ENCODE measurements at regions not wholly inside any gene's neighbourhood (a gene's known extent, or its start where the extent isn't known, plus 50 kb on each side); places are given as distances from the start of the nearest gene placed in this dataset.

DNA sequence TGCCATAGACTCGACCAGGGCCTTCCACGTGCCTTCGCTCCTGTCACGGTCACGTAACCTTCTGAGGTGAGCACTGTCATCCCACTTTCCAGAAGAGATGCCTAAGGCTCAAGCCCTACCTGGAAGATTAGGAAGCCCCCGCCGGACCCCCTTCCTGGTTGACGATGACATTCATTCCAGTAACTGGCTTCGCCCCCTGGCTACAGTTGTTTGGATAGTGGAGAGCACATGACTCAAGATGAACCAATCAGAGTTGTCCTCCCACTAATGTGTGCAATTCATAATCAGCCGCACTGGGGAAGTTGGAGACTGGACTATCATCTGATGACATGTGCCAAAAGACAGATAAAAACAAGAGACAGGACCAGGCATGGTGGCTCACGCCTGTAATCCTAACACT lies 104.0 kb upstream of the GJB5 start:
- DNase-seq (ENCODE audit: low read depth): peak; percentile 9

DNA sequence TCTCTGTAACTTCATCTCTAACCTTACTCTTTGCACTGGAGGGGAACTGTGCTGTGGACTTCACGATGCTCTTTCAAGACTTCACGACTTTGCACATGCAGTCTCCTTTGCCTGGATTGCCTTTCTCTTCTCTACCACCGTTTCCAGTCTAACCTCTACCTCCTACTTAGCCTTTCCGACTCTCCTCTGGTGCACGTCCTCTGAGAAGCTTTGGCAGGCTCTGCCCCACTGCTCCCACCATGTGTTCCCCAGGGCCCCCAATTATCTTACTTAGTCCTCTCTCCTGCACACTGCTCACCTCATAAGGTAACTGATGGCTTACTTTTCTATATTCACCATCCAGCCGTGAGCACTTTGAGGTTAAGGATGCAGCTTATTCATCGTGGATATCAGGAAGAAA lies 101.7 kb upstream of the GJB5 start:
- DNase-seq (ENCODE audit: low read depth): no peak

DNA sequence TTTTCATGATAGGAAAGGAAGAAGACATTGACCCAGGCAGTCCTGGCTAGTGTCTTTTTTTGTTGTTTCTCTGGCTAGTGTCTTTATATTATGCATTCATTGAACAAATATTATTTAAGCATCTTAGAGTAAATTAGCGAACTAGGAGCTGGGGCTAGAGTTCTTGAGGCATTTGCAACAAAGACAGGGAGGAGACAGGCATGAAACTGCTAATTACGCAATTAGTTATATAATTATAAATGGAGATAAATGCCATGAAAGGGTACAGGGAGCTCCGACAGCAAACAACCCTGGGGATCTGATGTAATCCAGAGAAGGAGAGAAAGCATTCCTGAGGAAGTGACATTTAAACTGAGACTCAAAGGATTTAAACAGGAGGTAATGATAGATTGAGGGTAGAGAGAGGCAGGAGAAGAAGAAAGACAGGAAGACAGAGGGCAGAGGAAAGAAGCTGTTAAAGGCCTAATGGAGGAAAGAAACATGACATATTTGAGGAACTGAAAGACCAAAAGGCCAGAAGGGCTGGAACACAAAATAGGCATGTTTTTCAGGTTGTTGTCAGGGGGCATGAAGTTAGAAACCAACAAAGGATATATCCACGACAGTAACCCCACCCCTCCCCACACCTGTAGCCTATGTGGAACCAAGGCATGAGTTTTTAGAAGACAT lies 99.5 kb upstream of the GJB5 start:
- DNase-seq (ENCODE audit: low read depth): no peak

DNA sequence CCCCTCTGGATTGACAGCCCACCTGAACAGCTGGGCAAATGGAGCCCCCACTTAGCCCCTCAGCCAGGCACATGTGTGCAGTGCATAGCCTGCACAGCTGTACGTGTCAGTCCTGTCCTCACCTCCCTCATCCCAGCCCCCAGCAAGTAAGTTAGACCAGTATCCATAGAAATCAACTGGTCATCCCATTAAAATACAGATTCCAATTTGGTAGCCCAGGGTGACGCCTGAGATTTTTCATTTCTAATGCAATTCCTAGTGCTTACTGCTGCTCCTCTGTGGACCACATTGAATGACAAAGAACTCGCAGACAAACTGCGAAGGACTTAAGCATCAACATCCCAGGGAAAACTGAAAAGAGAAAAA lies 99.0 kb upstream of the GJB5 start:
- no peak for DNase-seq (ENCODE audit: low read depth)

DNA sequence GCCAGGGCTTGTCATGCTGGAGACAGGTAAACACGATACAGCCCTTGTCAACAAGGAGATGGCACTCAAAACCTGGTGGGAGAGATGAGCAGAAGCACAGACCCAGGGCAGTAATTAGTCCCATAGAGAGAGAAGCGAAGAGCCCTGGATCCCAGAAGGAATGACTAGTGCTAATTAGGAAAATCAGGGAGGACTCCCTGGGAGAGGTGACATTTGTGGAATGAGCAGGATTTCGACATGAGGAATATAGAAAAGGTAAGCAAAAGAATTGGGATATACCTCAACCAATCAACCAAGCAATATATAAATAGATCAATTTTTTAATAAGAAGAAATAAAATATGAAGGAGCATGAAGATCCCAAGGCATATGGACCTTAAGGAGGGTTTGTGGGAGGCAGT lies 98.5 kb upstream of the GJB5 start:
- DNase-seq (ENCODE audit: low read depth): no peak

DNA sequence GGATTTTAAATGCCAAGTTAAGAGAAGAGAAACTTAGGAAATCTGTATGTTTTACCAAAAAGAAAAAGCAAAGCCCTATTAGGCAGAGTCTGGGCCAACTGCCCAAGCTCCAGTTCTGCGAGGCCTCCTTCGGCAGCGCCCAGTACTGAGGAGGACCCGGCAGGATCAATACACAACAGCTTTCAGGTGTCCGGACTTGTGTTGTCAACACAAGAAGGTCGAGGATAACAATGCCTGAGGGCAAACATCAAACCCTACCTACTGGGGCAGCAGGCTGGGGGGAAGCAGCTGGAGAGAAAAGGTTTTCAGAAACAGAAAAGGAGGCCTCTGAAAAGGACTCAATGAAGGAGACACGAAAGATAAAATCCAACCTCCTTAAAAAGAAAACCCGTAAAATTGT lies 98.1 kb upstream of the GJB5 start:
- no peak for DNase-seq (ENCODE audit: low read depth)

DNA sequence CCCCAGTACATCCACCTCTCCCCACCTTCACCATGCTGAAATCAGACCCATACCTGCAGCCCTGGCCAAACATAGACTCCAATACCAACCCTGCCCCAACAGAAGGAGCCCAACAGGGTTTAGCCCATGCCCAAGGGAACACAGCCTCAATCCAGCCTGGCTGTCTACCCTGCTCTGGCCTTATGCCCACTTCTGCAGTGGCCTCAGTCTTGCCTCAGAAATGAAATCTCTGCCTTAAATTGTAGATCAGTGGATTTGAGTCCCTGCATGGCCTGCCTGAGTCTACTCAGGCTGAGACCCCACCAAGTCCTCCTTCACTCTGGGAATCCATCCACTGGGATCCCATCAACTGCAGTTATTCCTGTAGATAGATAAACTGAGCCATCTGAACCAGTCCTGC lies 97.6 kb upstream of the GJB5 start:
- DNase-seq (ENCODE audit: low read depth): no peak

DNA sequence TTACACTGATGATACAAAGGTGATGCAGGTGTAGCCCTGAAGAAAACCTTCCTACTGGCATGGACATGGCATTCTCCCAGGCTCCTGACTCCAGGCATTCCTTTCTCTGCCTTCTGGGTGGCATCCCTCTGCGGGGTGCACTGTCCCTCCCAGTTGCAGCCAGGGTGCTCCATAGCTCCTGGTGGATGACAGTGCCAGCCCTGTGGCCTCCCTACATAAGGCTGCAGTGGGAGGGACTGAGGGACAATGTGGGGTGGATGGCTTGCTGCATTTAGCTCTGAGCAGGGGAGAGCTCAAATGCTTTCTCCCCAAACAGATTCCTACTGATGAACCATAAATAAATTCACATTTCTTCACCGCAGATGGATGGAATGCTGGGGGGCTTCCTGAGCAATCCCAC lies 97.0 kb upstream of the GJB5 start:
- DNase-seq (ENCODE audit: low read depth): no peak

DNA sequence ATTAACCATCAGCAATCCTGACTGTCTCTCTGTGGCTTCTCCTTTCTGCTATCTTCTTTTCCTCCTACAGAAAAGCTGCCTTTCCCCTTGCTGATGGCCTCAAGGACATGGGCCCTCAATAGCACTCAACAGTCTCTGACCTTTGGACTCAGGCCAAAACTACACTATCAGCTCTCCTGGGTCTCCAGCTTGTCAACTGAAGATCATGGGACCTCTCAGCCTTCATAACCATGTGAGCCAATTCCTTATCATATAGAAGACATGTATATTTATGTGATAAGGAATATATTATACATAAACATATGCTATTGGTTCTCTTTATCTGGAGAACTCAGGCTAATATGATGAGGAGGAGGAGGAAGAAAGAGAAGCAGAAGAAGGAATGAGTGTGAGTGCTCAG lies 91.8 kb upstream of the GJB5 start:
- no peak for DNase-seq (ENCODE audit: low read depth)

DNA sequence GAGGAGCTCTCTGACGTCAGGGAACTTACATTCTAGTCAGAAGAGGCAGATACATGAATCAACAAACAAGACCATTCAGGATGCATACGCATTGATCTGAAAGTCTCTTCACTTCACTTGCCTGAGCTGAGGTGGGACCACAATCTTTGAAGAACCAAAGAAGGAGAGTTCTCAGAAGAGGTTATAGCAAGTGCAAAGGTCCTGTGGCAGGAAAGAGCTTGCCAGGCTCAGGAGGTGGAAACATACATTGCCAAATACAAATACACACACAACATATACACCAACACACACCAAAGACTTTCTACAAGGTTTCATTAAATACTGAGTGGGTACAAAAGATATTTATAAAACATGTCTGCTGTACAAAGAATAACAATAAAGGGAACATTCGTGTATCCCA lies 86.8 kb upstream of the GJB5 start:
- no peak for DNase-seq (ENCODE audit: low read depth)

DNA sequence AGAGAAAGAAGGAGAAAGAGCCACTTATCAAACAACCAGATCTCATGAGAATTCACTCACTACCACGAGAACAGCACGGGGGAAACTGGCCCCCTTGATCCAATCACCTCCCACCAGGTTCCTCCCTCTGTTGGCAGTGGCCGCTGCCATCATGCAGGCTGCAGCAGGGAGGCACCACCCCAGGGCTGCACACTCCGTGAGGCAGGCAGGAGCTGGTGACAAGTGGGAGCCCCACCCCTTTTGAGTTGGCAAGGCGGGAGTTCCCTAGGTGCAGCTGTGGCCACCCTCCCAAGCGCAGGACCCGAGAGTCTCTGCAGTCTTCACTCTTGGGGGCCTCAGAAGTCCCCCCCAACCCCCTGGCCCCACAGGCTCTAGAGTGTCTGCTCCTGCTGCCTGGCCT lies 83.9 kb upstream of the GJB5 start:
- no peak for DNase-seq (ENCODE audit: low read depth)

DNA sequence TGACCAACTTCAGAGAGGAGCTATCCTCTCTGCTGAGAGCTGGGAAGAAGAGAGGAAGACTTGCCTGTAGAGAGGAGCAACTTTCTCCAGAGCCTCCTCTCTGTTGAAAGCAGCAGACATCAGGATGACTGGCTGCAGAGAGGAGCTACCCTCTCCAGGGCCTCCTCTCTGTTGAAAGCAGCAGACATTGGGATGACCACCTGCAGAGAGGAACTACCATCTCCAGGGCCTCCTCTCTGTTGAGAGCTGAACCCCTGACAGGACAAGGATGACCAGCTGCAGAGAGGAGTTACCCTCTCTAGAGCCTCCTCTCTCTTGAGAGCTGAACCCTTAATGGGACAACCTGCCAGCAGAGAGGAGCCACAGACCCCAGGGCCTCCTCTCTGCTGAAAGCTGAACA lies 83.0 kb upstream of the GJB5 start:
- DNase-seq (ENCODE audit: low read depth): no peak

DNA sequence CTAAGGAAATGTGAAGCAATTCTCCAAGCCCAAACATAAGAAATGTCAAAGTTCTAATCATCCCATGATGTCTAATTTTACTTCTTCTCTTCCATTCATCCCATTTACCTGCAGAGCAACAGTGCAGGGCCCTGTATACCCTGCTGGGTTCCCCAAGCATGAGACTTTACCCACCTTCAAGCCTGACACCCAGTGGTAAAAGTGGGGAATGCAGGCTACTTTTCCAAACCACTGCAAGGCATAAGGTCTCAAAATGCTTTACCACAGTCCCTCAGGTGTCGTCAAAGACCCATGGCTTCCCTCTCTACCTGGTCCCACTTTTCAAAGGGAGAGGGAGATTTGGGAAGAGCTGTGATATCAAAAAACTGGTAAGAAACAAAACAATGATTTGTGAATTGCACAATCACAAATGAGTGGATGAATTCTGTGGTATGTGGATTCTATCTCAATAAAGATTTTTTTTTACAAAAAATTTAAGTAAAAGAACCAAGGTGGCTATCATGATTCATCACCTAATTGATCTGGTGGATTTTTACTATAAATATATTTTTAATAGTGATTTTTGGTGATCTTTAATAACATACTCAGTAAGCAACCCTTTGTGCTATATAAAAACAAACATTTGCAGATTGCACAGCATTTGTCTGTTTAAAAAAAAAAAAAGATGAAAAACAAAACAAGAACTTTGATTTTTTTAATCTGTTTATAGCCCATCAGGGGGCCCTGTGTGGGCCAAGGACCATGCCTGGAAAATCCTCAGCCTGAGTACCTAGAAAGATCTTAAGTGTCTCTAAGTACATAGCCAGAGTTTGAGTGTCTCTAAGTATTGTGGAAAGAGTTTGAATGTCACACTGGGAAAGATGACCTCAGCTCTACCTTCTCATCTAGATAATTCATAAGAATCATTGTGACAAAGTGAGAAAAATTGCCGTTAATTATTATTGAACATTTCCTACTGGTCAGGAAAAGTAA lies 73.1 kb upstream of the GJB5 start:
- DNase-seq (ENCODE audit: low read depth): peak; percentile 18

DNA sequence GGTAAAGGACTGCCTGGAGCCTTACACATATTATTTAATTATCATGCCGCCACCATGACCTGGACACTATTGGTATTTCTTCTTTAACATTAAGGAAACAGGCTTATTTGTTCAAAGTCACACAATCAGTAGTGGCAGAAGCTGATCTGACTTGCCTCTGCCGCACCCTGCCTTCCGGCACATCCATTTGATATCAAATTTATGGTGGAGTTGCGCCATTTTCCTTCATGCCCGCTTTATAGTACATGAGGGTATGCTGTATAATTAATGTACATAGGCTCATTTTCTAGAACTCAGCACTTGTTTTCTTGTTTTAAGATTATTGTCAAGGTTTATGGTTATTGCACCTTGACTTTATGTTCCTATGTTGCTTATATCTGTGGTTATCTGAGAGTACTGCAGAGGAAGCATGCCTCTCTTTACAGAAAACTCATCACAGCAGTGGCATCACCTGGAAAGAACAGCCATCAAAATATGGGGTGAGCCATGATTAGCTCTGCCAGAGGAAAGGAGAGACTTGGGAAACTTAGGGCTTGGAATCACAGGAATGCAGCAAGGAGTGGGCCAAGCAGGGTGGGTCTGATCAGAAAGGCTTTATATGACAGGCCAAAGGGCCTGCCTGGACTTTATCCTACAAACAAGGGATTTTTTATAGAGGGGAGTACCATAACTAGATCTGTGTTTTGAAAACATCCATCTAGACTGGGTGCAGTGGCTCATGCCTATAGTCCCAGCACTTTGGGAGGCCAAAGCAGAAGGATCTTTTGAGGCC lies 72.2 kb upstream of the GJB5 start:
- no peak for DNase-seq (ENCODE audit: low read depth)

DNA sequence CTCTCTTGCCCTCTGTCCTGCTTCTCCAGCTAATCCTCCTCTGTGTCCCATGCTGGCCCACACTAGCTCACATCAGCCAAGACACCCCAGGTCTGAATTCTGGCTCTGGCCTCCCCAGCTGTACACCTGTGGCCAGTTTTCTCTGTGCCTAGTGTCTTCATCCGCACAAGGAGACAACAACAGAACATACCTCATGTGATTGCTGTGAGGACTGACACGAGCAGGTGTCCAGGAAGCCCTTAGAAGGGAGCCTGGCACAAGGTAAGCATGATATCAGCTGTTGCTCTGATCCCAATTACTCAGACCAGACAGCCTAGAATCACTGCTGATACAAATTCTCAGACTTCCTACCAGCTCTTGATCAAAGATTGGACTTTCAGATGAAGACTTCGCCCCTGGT lies 71.2 kb upstream of the GJB5 start:
- no peak for DNase-seq (ENCODE audit: low read depth)

DNA sequence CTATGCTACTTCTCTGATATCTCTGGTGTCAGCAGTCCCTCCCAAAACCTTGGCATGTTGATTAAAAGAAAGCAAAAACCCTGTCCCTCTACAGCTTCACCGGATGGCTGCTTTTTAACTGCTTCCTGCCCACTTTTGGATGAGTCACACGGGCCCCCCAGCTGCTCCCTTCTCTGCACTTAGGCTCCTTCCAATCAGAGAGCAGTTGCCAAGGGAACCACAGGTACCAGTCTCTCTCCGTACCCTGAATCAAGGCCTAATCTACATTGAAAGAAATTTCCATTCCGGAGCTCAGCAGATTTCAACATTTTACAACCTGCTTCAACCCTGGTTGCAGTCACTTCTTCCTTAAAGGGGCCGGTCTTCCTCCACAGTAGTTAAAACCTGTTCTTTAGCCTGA lies 70.6 kb upstream of the GJB5 start:
- peak; percentile 24 for DNase-seq (ENCODE audit: low read depth)

DNA sequence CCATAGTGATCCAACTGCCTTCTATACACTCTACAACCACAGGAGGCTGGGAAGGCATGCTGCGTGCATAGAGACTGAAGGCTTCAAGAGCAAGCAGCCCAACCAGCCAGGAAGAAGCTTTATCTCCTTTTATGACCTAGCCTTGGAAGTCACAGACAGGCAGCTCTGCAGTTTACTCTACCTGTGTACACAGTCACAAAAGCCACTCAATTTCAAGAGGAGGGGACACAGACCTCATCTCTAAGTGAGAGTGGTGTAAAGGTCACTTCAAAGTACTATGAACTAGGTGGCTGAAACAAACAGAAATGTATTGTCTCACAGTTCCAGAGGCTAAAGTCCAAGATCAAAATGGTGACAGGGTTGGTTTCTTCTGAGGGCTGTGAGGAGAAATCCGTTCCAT lies 69.6 kb upstream of the GJB5 start:
- no peak for DNase-seq (ENCODE audit: low read depth)

DNA sequence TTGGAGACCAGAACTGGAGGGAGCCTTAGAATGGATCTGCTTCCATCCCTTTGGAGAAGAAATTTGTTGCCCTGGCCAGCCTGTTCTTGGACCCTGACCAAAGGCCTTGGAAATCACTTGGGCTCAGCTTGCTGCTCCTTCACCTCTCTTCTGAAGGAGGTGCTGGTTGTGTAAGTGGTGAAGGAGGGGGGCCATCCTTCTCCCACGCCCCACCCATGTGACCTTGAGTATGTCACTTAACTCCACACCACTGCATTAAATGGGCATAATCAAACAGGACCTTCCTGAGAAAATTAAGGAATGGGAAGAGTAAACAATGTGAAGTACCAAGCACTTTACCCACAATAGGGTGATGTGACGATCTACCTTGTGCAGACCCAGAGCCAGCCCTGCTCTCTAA lies 68.3 kb upstream of the GJB5 start:
- no peak for DNase-seq (ENCODE audit: low read depth)

DNA sequence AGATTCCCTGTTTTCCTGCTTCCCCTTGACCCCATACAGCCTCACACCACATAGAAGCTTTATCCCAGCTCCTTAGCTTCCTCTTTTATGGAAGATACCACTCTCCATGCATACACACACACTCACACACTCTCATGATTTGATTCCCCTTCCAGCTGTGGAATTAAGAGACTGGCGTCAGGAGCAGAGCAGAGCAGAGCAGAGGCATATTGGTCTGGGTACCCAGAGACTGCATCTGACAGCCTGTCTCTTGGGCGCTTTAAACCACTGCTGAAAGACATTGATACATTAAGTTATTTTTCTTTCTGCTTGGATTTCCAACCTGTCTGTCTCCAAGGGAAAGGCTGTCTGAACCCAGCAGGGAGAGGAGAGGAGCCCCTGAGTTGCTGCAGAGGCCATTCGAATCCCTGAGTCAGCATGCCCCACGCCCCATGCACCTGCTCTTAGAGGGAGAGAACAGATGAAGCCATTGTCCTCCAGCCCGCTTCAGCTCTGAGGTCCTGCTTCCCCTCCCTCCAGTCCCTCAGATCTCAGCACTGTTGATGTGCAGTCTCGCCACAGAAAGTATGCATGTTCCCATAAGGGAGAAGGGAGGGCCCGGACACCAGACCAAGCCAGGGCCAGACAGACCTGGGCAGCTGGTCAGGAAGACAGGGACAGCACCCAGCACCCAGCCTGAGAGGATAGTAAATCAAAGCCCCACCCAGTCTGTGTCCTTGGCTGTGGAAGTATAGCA lies 66.7 kb upstream of the GJB5 start:
- DNase-seq (ENCODE audit: low read depth): peak; percentile 36

DNA sequence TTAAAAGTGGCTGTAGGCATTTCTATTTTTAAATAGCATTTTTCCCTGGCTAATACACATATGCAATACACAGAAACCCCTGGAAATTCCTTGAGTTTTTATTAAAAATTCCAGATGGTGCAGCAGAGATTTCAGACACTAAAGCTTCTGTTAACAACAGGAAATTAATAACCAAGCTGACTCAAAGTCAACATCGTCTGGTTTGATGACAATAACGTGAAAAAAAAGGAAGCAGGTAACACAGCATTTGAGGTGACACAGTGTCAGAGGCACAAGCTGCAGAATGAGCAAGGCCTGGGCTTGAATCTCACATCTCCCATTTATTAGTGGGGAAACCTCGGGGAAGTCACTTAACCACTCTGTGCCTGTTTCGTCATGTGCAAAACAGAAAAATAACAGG lies 64.6 kb upstream of the GJB5 start:
- DNase-seq (ENCODE audit: low read depth): peak; percentile 15

DNA sequence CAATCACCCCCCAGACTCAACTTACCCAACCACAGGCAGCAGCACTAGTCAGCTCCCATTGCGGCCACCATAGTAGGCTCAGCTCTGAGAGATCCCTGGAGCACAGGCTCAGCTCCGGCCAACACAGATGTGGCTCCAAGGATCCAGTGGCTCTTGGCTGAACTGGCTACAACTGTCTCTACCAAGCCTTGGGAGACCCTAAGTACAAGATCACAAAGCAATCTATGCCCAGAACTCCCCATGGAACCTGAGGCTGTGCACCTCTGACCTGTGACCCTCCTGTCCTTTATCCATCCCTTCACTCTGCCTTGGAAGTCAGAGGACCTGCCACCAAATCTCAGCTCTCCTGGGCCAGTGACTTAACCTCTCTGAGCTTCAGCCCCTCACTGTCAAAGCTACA lies 61.8 kb upstream of the GJB5 start:
- no peak for DNase-seq (ENCODE audit: low read depth)

DNA sequence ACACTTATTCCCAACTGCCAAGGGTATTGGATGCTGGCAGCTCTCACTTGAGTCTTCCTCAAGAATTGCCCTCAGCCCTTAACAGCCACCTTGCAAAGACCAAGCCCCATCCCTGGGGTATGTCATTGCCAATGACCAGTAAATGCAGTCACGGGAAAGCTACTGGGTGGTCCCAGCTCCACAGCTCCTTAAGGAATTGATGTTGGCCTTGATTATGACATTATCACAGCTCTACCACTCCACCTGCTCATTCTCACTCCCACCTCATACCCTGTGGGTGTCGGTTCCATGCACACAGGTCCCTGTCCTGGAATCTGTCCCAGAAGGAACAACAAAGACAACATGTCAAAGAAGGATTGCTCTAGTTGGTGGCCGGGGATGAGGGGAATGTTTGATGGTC lies 60.5 kb upstream of the GJB5 start:
- no peak for DNase-seq (ENCODE audit: low read depth)
